A204.1 (cell line): ENCODE measurements at regions not wholly inside any gene's neighbourhood (a gene's known extent, or its start where the extent isn't known, plus 50 kb on each side); places are given as distances from the start of the nearest gene placed in this dataset.

Source experiments
- FAIRE-seq: peaks from 2 replicates; lab custom pipeline; 2012; peaks lifted over from hg19 to GRCh38; lab: Jason Lieb, UNC

DNA sequence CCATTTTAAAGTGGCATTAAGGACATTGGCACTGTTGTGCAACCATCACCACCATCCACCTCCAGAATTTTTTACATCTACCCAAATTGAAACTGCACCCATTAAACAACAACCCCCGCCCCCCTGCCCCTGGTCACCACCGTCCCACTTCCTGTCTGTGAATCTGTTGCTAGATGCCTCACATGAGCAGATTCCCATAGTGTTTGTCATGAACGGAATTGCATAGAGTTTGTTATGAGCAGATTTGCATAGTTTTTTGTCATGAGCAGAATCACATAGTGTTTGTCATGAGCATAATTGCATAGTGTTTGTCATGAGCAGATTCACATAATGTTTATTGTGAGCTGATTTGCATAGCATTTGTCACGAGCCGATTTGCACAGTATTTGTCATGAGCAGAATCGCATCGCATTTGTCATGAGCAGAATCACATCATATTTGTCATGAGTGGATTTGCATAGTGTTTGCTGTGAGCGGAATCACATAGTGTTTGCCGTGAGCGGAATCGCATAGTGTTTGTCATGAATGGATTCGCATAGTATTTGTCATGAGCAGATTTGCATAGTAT, 54.0 kb upstream of the GTF3A start:
- no peak for FAIRE-seq

DNA sequence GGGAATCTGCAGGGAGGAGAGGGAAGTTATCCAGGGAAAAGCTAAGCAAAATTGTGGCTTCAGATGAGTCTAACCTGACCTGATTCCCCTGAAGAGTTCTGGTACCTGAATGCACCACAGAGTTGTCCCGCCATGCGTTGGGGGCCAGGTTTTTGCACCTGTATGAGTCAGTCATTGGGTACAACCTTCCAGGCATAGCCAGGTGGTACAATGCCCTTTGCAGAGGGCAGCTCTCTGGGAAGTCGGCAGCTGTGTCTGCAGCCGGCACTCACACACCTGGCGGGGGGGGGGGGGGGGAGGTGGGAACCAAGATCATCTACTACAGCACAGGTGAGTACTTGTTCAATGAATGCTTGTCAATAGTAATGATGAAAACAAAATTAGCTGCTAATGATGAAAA, 52.5 kb upstream of the GTF3A start:
- FAIRE-seq, result no peak

- no peak for FAIRE-seq
These were observed 51.5 kb upstream of the GTF3A start for GRCh38 chr13:27372896-27373295.

DNA sequence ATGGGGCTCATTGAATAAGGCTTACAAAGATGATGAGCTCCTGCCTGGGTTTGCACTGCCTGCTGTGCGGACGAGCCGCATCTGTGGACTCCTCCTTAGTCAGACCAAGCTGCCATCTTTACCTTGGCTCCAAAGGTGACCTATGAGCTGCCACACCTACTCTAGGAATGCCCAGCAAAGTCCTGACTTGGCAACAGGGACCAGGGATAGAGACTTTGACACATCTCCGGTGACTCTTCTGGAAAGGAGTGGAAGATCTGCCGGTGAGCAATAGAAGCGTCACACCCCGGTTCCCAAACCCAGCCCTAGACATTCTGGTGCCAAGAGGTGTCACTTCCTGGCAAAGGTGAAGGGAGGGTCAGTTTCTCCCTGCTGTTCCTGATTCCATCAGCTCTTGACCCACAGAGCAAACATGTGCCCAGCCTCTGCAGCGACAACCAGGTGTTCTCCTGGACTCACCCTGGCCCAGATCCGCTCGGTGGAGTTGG, 50.2 kb upstream of the GTF3A start:
- no peak for FAIRE-seq
